Activated B cell treated with CpG ODN at 0.5 μM for 24 hours (primary cell): ENCODE measurements at regions not wholly inside any gene's neighbourhood (a gene's known extent, or its start where the extent isn't known, plus 50 kb on each side); places are given as distances from the start of the nearest gene placed in this dataset.

ENCODE experiments used
- ATAC-seq: fragments of 200-7000 bp; cut with Tn5 transposase; one replicate; pipeline ENCODE4 v1.10.0; 2021; ENCODE audit warnings: low read depth, mild to moderate bottlenecking, moderate library complexity
- CTCF ChIA-PET: fragments of 350-600 bp; sonication (Branson Sonifier 250); formaldehyde crosslinking; loops from one replicate; lab custom pipeline; 2021; ENCODE audit warnings: antibody characterized with exemption; lab: Charles Lee
- POLR2A ChIA-PET: fragments of 350-600 bp; sonication (Branson Sonifier 250); formaldehyde crosslinking; loops from one replicate; lab custom pipeline; 2021; ENCODE audit warnings: antibody characterized with exemption; lab: Charles Lee
- DNase-seq: peaks from one replicate; pipeline ENCODE4 v3.0.0; 2022
- H3K27ac Mint-ChIP-seq: one replicate; pipeline ENCODE4 v1.8.0; 2020; ENCODE audit warnings: mixed read lengths
- H3K27me3 Mint-ChIP-seq: one replicate; pipeline ENCODE4 v1.8.0; 2021; ENCODE audit warnings: mixed read lengths
- H3K36me3 Mint-ChIP-seq: one replicate; pipeline ENCODE4 v1.8.0; 2021; ENCODE audit warnings: low read depth, mixed read lengths
- H3K4me1 Mint-ChIP-seq: one replicate; pipeline ENCODE4 v1.8.0; 2021; ENCODE audit warnings: mixed read lengths
- H3K4me3 Mint-ChIP-seq: one replicate; pipeline ENCODE4 v1.8.0; 2020; ENCODE audit warnings: mild to moderate bottlenecking, mixed read lengths
- H3K9me3 Mint-ChIP-seq: one replicate; pipeline ENCODE4 v1.8.0; 2020; ENCODE audit warnings: mixed read lengths
- intact Hi-C: fragments of 100-400 bp; cut with micrococcal nuclease; formaldehyde crosslinking; loops from one replicate; pipeline ENCODE4 v1.15.1; 2024
- TF ChIP-seq, protein P1 (sequence below): fragments of 200-600 bp; IDR thresholded peaks from one replicate; pipeline ENCODE4 v1.8.0; 2022; ENCODE audit warnings: antibody characterized with exemption, mild to moderate bottlenecking

DNA sequence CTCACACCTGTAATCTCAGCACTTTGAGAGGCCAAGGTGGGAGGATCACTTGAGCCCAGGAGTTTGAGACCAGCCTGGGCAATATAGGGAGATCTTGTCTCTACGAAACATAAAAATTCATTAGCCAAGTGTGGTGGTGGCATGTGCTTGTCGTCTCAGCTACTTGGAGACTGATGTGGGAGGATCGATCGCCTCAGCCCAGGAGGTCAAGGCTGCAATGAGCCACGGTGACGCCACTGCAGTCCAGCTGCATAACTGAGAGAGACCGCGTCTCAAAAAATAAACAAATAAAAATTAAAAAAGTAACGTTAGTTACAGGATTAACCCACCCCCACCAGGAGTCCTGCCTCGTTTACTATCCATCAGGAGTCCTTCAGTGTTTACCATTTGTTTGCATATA lies 345.1 kb downstream of the BTBD3 start:
- intact Hi-C loops: no loop called here
- Mint-ChIP-seq H3K27ac (no peak overlapping the region), H3K9me3 (no peaks in the 10 kb centered on the region), H3K4me1 (no peaks in the 10 kb centered on the region), H3K27me3 (no peaks in the 10 kb centered on the region), H3K4me3 (no peak overlapping the region), H3K36me3 (no peaks in the 10 kb centered on the region)
- POLR2A ChIA-PET: no interaction called here
- ATAC-seq (no peak), DNase-seq (no peak)
- TF ChIP-seq, protein P1, sequence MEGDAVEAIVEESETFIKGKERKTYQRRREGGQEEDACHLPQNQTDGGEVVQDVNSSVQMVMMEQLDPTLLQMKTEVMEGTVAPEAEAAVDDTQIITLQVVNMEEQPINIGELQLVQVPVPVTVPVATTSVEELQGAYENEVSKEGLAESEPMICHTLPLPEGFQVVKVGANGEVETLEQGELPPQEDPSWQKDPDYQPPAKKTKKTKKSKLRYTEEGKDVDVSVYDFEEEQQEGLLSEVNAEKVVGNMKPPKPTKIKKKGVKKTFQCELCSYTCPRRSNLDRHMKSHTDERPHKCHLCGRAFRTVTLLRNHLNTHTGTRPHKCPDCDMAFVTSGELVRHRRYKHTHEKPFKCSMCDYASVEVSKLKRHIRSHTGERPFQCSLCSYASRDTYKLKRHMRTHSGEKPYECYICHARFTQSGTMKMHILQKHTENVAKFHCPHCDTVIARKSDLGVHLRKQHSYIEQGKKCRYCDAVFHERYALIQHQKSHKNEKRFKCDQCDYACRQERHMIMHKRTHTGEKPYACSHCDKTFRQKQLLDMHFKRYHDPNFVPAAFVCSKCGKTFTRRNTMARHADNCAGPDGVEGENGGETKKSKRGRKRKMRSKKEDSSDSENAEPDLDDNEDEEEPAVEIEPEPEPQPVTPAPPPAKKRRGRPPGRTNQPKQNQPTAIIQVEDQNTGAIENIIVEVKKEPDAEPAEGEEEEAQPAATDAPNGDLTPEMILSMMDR: no peak
- CTCF ChIA-PET: no interaction called here

DNA sequence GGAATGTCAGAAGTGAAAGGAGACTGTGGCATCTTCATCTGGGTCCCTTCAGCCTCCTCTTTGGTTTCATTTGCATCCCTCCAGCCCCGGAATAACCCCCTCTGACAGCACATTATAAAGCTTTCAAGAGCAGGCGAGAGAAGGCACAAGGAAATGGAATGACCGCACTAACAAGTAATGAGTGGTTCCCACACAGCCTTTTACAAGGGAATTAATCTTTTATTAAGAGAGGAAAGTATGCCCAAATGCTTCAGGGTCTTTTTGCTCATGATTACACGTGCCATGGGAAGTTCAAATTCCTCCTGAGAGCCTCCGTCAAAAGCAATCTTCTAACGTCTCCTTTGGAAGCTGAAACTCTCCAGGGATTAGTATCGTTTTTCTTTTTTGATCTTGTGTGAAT lies 347.0 kb downstream of the BTBD3 start:
- Mint-ChIP-seq H3K9me3 (no peaks in the 10 kb centered on the region), H3K36me3 (no peaks in the 10 kb centered on the region), H3K27me3 (no peaks in the 10 kb centered on the region), H3K4me1 (no peaks in the 10 kb centered on the region), H3K4me3 (no peak overlapping the region), H3K27ac (no peak overlapping the region)
- DNase-seq: no peak
- POLR2A ChIA-PET: no interaction called here
- ATAC-seq: no peak
- CTCF ChIA-PET: no interaction called here
- TF ChIP-seq, protein P1: no peak
- intact Hi-C loops: no loop called here

DNA sequence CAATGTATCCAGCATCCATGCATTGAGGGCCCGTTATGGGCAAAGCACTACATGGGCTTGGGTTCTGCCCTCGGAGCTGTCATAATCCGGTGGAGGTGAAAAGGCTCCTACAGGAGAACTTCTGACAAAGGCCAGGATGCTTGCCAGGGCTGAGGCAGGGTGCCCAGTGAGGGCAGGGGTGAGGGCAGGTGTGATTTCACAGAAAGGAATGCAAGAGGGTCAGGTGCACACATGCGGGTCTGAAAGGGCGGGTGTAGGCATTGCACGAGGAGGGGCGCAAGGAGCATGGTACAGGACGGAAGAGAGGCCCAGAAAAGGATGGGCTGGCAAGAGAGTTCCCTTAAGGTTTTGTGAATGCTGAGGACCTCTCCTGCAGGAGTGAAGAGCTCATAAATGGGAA lies 348.0 kb downstream of the BTBD3 start:
- no peaks in the 10 kb centered on the region for H3K4me1 Mint-ChIP-seq
- H3K4me3 Mint-ChIP-seq: no peak overlapping the region
- intact Hi-C loops: no loop called here
- TF ChIP-seq, protein P1: no peak
- no peak overlapping the region for H3K27ac Mint-ChIP-seq
- ChIA-PET POLR2A (no interaction called here), CTCF (no interaction called here)
- no peak for DNase-seq
- no peaks in the 10 kb centered on the region for H3K36me3 Mint-ChIP-seq
- ATAC-seq: no peak
- no peaks in the 10 kb centered on the region for H3K27me3 Mint-ChIP-seq
- no peaks in the 10 kb centered on the region for H3K9me3 Mint-ChIP-seq

DNA sequence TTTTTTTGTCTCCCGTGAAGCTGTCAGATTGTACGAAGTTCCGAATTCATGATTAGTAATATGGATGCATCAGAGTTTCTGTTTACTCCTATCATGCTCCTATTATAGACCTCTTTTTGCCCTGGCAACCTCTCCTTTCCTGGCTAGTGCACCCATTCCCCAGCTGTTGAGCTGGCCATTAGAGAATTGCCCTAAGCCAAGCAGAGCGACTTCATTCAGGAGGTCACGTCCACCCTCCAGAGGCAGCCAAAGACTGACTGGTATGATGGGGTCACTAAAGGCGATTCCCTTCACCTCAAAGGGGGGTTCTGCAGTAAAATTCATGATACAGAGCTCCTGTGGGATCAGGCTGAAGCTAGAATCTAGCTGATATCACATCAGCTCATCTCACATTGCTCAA lies 351.9 kb downstream of the BTBD3 start:
- ATAC-seq (no peak), DNase-seq (no peak)
- TF ChIP-seq, protein P1: no peak
- Mint-ChIP-seq H3K4me3 (no peak overlapping the region), H3K27me3 (no peaks in the 10 kb centered on the region), H3K27ac (no peak overlapping the region), H3K9me3 (no peaks in the 10 kb centered on the region), H3K36me3 (no peaks in the 10 kb centered on the region), H3K4me1 (no peaks in the 10 kb centered on the region)
- ChIA-PET CTCF (no interaction called here), POLR2A (no interaction called here)
- intact Hi-C loops: no loop called here

DNA sequence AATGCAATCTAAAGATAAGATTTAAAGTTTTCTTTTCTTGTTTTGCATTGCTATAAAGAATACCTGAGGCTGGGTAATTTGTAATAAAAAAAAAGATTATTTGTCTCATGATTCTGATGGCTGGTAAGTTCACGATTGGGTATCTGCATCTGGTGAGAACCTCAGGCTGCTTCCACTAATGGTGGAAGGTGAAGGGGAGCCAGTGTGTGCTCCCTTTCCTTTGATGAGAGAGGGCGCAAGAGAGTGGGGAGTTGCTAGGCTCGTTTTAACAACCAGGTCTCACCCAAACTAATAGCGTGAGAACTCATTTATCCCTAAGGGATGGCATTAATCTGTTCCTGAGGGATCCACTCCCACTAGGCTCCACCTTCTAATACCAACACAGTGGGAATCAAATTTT lies 353.2 kb downstream of the BTBD3 start:
- no peaks in the 10 kb centered on the region for H3K9me3 Mint-ChIP-seq
- no peak overlapping the region for H3K4me3 Mint-ChIP-seq
- no peak for DNase-seq
- H3K4me1 Mint-ChIP-seq: no peaks in the 10 kb centered on the region
- H3K36me3 Mint-ChIP-seq: no peaks in the 10 kb centered on the region
- no peaks in the 10 kb centered on the region for H3K27me3 Mint-ChIP-seq
- H3K27ac Mint-ChIP-seq: no peak overlapping the region
- TF ChIP-seq, protein P1: no peak
- ChIA-PET POLR2A (no interaction called here), CTCF (no interaction called here)
- no peak for ATAC-seq
- intact Hi-C loops: no loop called here
